ENCODE measurements at regions not wholly inside any gene's neighbourhood (a gene's known extent, or its start where the extent isn't known, plus 50 kb on each side); places are given as distances from the start of the nearest gene placed in this dataset.

DNA sequence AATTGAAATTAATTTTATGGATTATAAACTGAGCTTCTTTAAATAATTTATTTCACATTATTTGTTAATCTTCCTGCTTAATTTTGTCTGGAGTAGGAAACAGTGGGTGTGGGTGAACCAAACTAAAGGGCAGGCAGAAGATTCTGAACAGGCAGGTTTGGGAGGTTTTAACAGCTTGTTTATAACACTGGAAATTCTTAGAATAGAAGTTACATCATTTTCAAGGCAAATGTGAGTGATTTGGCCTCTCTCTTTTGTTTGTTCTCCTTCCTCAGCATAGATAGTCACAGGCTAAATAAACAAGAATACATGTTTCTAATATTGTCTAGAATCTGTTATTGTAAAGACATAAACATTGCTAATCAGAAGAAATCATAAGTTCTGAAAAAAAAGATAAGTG is 970.9 kb upstream of the NUDT12 start:
- Histone ChIP-seq H3K9me3 (no peaks in the 10 kb centered on the region), H3K27me3 (replicated peaks in 1 of 2; ENCODE audit: control insufficient read depth in 2 of 2, extremely low read depth in 1 of 2, insufficient read depth in 2 of 2, low read length in 1 of 2) (no peaks in the 10 kb centered on the region), H3K4me3 (ENCODE audit: control insufficient read depth in 1 of 2, extremely low read depth in 1 of 2, low read length in 1 of 2) (no peak overlapping the region), H3K4me1 (ENCODE audit: control insufficient read depth in 1 of 2, extremely low read depth in 1 of 2, insufficient read depth in 2 of 2, low read length in 2 of 2) (no peaks in the 10 kb centered on the region), H3K27ac (ENCODE audit: low read length) (no peak overlapping the region), H3K36me3 (ENCODE audit: control insufficient read depth in 2 of 2, extremely low read depth in 1 of 2, insufficient read depth in 1 of 2, low read length in 1 of 2) (no peaks in the 10 kb centered on the region)
- DNase-seq (no peak), ATAC-seq (replicated peaks in 1 of 4) (no peak)
- peaks cover 21 to 24% (median 22%) of the 10 kb centered on the region in 3 donors for H3K9me3 Mint-ChIP-seq
- CTCF ChIA-PET = no interaction called here
- H3K4me3 Mint-ChIP-seq = no peak overlapping the region
- H3K4me1 Mint-ChIP-seq = no peaks in the 10 kb centered on the region
- H3K27me3 Mint-ChIP-seq = no peaks in the 10 kb centered on the region
- H3K36me3 Mint-ChIP-seq = no peaks in the 10 kb centered on the region
- H3K27ac Mint-ChIP-seq = no peak overlapping the region
- POLR2A ChIA-PET = no interaction called here

- Mint-ChIP-seq H3K27me3 (no peaks in the 10 kb centered on the region), H3K36me3 (no peaks in the 10 kb centered on the region), H3K4me1 (no peaks in the 10 kb centered on the region), H3K27ac (no peak overlapping the region), H3K4me3 (no peak overlapping the region), H3K9me3 (peaks cover 10 to 16% (median 12%) of the 10 kb centered on the region in 3 donors)
- no peaks in the 10 kb centered on the region for H3K9me3 ChIP-seq
- no peaks in the 10 kb centered on the region for H3K36me3 ChIP-seq (ENCODE audit: control insufficient read depth in 2 of 2, extremely low read depth in 1 of 2, insufficient read depth in 1 of 2, low read length in 1 of 2)
- no peak overlapping the region for H3K27ac ChIP-seq (ENCODE audit: low read length)
- ChIA-PET POLR2A (no interaction called here), CTCF (no interaction called here)
- ATAC-seq (replicated peaks in 1 of 4) = no peak
- no peaks in the 10 kb centered on the region for H3K4me1 ChIP-seq (ENCODE audit: control insufficient read depth in 1 of 2, extremely low read depth in 1 of 2, insufficient read depth in 2 of 2, low read length in 2 of 2)
- H3K4me3 ChIP-seq (ENCODE audit: control insufficient read depth in 1 of 2, extremely low read depth in 1 of 2, low read length in 1 of 2) = no peak overlapping the region
- no CpG with 5 or more reads among the region's 1 CpG for WGBS (ENCODE audit: insufficient coverage)
- H3K27me3 ChIP-seq (replicated peaks in 1 of 2; ENCODE audit: control insufficient read depth in 2 of 2, extremely low read depth in 1 of 2, insufficient read depth in 2 of 2, low read length in 1 of 2) = no peaks in the 10 kb centered on the region
- DNase-seq = no peak
Observed at GRCh38 chr5:104526866-104527265, 964.3 kb upstream of the NUDT12 start.

DNA sequence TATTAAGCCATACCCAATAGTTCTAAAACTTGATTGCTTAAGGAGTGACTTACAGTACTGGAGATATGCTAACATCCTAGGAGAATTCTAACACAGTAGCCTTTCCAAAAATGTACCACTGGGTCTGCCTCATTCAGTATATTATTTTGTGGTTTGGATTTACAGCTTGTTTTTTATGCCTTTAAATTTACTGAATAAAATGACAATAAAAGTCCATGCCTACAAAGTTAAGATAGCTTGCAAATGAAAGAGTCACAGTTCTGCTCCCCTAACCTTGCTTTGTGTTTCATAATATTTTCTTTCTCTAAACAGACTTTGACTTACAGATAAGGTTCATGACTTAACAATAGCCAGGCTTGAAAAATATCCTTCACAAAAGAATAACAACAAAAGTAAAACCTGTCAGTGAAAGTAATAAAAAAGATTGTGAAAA is 951.1 kb upstream of the NUDT12 start:
- H3K9me3 ChIP-seq = peaks cover 5% of the 10 kb centered on the region
- ChIA-PET CTCF (no interaction called here), POLR2A (no interaction called here)
- DNase-seq (no peak), ATAC-seq (replicated peaks in 1 of 4) (no peak)
- Mint-ChIP-seq H3K27ac (no peak overlapping the region), H3K4me1 (no peaks in the 10 kb centered on the region), H3K9me3 (peaks cover 13 to 19% (median 16%) of the 10 kb centered on the region in 3 donors), H3K27me3 (no peaks in the 10 kb centered on the region), H3K36me3 (no peaks in the 10 kb centered on the region), H3K4me3 (no peak overlapping the region)
- H3K4me1 ChIP-seq (ENCODE audit: control insufficient read depth in 1 of 2, extremely low read depth in 1 of 2, insufficient read depth in 2 of 2, low read length in 2 of 2) = no peaks in the 10 kb centered on the region
- no peak overlapping the region for H3K4me3 ChIP-seq (ENCODE audit: control insufficient read depth in 1 of 2, extremely low read depth in 1 of 2, low read length in 1 of 2)
- no peak overlapping the region for H3K27ac ChIP-seq (ENCODE audit: low read length)
- no peaks in the 10 kb centered on the region for H3K36me3 ChIP-seq (ENCODE audit: control insufficient read depth in 2 of 2, extremely low read depth in 1 of 2, insufficient read depth in 1 of 2, low read length in 1 of 2)
- no peaks in the 10 kb centered on the region for H3K27me3 ChIP-seq (replicated peaks in 1 of 2; ENCODE audit: control insufficient read depth in 2 of 2, extremely low read depth in 1 of 2, insufficient read depth in 2 of 2, low read length in 1 of 2)

GRCh38 chr5:104513121-104513602 is 950.6 kb upstream of the NUDT12 start:
- no peaks in the 10 kb centered on the region for H3K4me1 ChIP-seq (ENCODE audit: control insufficient read depth in 1 of 2, extremely low read depth in 1 of 2, insufficient read depth in 2 of 2, low read length in 2 of 2)
- Mint-ChIP-seq H3K36me3 (no peaks in the 10 kb centered on the region), H3K4me1 (no peaks in the 10 kb centered on the region), H3K4me3 (no peak overlapping the region), H3K27me3 (no peaks in the 10 kb centered on the region), H3K9me3 (peaks cover 16 to 24% (median 18%) of the 10 kb centered on the region in 3 donors), H3K27ac (no peak overlapping the region)
- no peak overlapping the region for H3K4me3 ChIP-seq (ENCODE audit: control insufficient read depth in 1 of 2, extremely low read depth in 1 of 2, low read length in 1 of 2)
- CTCF ChIA-PET = no interaction called here
- WGBS (ENCODE audit: insufficient coverage) = no CpG with 5 or more reads among the region's 3 CpGs
- POLR2A ChIA-PET = no interaction called here
- H3K27me3 ChIP-seq (replicated peaks in 1 of 2; ENCODE audit: control insufficient read depth in 2 of 2, extremely low read depth in 1 of 2, insufficient read depth in 2 of 2, low read length in 1 of 2) = no peaks in the 10 kb centered on the region
- H3K36me3 ChIP-seq (ENCODE audit: control insufficient read depth in 2 of 2, extremely low read depth in 1 of 2, insufficient read depth in 1 of 2, low read length in 1 of 2) = no peaks in the 10 kb centered on the region
- H3K9me3 ChIP-seq = peaks cover 5% of the 10 kb centered on the region
- ATAC-seq (replicated peaks in 1 of 4) (no peak), DNase-seq (no peak)
- H3K27ac ChIP-seq (ENCODE audit: low read length) = no peak overlapping the region

- Histone ChIP-seq H3K4me3 (ENCODE audit: control insufficient read depth in 1 of 2, extremely low read depth in 1 of 2, low read length in 1 of 2) (no peak overlapping the region), H3K27me3 (replicated peaks in 1 of 2; ENCODE audit: control insufficient read depth in 2 of 2, extremely low read depth in 1 of 2, insufficient read depth in 2 of 2, low read length in 1 of 2) (no peaks in the 10 kb centered on the region), H3K4me1 (ENCODE audit: control insufficient read depth in 1 of 2, extremely low read depth in 1 of 2, insufficient read depth in 2 of 2, low read length in 2 of 2) (no peaks in the 10 kb centered on the region), H3K27ac (ENCODE audit: low read length) (no peak overlapping the region), H3K9me3 (peaks cover 5% of the 10 kb centered on the region), H3K36me3 (ENCODE audit: control insufficient read depth in 2 of 2, extremely low read depth in 1 of 2, insufficient read depth in 1 of 2, low read length in 1 of 2) (no peaks in the 10 kb centered on the region)
- CTCF ChIA-PET = no interaction called here
- POLR2A ChIA-PET = no interaction called here
- Mint-ChIP-seq H3K36me3 (no peaks in the 10 kb centered on the region), H3K4me1 (no peaks in the 10 kb centered on the region), H3K9me3 (peaks cover 16 to 29% (median 19%) of the 10 kb centered on the region in 3 donors), H3K4me3 (no peak overlapping the region), H3K27me3 (no peaks in the 10 kb centered on the region), H3K27ac (no peak overlapping the region)
- WGBS (ENCODE audit: insufficient coverage) = no CpG with 5 or more reads among the region's 4 CpGs
- DNase-seq (no peak), ATAC-seq (replicated peaks in 1 of 4) (no peak)
Observed at GRCh38 chr5:104512063-104512825, 949.7 kb upstream of the NUDT12 start.

- Histone ChIP-seq H3K27me3 (replicated peaks in 1 of 2; ENCODE audit: control insufficient read depth in 2 of 2, extremely low read depth in 1 of 2, insufficient read depth in 2 of 2, low read length in 1 of 2) (no peaks in the 10 kb centered on the region), H3K36me3 (ENCODE audit: control insufficient read depth in 2 of 2, extremely low read depth in 1 of 2, insufficient read depth in 1 of 2, low read length in 1 of 2) (no peaks in the 10 kb centered on the region), H3K9me3 (no peaks in the 10 kb centered on the region), H3K27ac (ENCODE audit: low read length) (no peak overlapping the region), H3K4me1 (ENCODE audit: control insufficient read depth in 1 of 2, extremely low read depth in 1 of 2, insufficient read depth in 2 of 2, low read length in 2 of 2) (no peaks in the 10 kb centered on the region), H3K4me3 (ENCODE audit: control insufficient read depth in 1 of 2, extremely low read depth in 1 of 2, low read length in 1 of 2) (no peak overlapping the region)
- no peak overlapping the region for H3K27ac Mint-ChIP-seq
- H3K4me1 Mint-ChIP-seq = no peaks in the 10 kb centered on the region
- POLR2A ChIA-PET = no interaction called here
- CTCF ChIA-PET = no interaction called here
- 50% methylated on average over 1 of the region's 1 CpG for WGBS (ENCODE audit: insufficient coverage)
- DNase-seq (no peak), ATAC-seq (replicated peaks in 1 of 4) (no peak)
- no peaks in the 10 kb centered on the region for H3K27me3 Mint-ChIP-seq
- H3K4me3 Mint-ChIP-seq = no peak overlapping the region
- no peaks in the 10 kb centered on the region for H3K36me3 Mint-ChIP-seq
- peaks cover 20 to 28% (median 28%) of the 10 kb centered on the region in 3 donors for H3K9me3 Mint-ChIP-seq
Observed at GRCh38 chr5:104498281-104498680, 935.7 kb upstream of the NUDT12 start.

GRCh38 chr5:104494083-104494482 is 931.5 kb upstream of the NUDT12 start:
- H3K4me3 ChIP-seq (ENCODE audit: control insufficient read depth in 1 of 2, extremely low read depth in 1 of 2, low read length in 1 of 2) = no peak overlapping the region
- ChIA-PET CTCF (no interaction called here), POLR2A (no interaction called here)
- H3K4me1 ChIP-seq (ENCODE audit: control insufficient read depth in 1 of 2, extremely low read depth in 1 of 2, insufficient read depth in 2 of 2, low read length in 2 of 2) = no peaks in the 10 kb centered on the region
- H3K27me3 ChIP-seq (replicated peaks in 1 of 2; ENCODE audit: control insufficient read depth in 2 of 2, extremely low read depth in 1 of 2, insufficient read depth in 2 of 2, low read length in 1 of 2) = no peaks in the 10 kb centered on the region
- H3K27ac ChIP-seq (ENCODE audit: low read length) = no peak overlapping the region
- H3K36me3 Mint-ChIP-seq = no peaks in the 10 kb centered on the region
- no peaks in the 10 kb centered on the region for H3K9me3 ChIP-seq
- DNase-seq (no peak), ATAC-seq (replicated peaks in 1 of 4) (no peak)
- peaks cover 0 to 12% (median 9%) of the 10 kb centered on the region in 3 donors for H3K9me3 Mint-ChIP-seq
- no CpG with 5 or more reads among the region's 2 CpGs for WGBS (ENCODE audit: insufficient coverage)
- H3K36me3 ChIP-seq (ENCODE audit: control insufficient read depth in 2 of 2, extremely low read depth in 1 of 2, insufficient read depth in 1 of 2, low read length in 1 of 2) = no peaks in the 10 kb centered on the region
- no peak overlapping the region for H3K27ac Mint-ChIP-seq
- no peaks in the 10 kb centered on the region for H3K27me3 Mint-ChIP-seq
- no peak overlapping the region for H3K4me3 Mint-ChIP-seq
- no peaks in the 10 kb centered on the region for H3K4me1 Mint-ChIP-seq

Measured in T-cell (primary cell).